Loucy (cell line): ENCODE measurements at regions not wholly inside any gene's neighbourhood (a gene's known extent, or its start where the extent isn't known, plus 50 kb on each side); places are given as distances from the start of the nearest gene placed in this dataset.

Experiments
- CTCF ChIP-seq: fragments of 200-600 bp; sonication (generic); conservative IDR thresholded peaks from 2 replicates; pipeline ENCODE4 v1.5.1; 2014; ENCODE audit warnings: mild to moderate bottlenecking, antibody characterized with exemption, low read length
- EZH2phosphoT487 ChIP-seq: fragments of 200-600 bp; IDR thresholded peaks from 2 replicates; pipeline ENCODE4 v1.6.1; 2018; ENCODE audit warnings: antibody characterized with exemption, mild to moderate bottlenecking, moderate library complexity, borderline replicate concordance

GRCh38 chr5:113809626-113810025 is 296.1 kb downstream of the YTHDC2 start:
- TF ChIP-seq EZH2phosphoT487 (no peak), CTCF (no peak)
